ENCODE measurements at regions not wholly inside any gene's neighbourhood (a gene's known extent, or its start where the extent isn't known, plus 50 kb on each side); places are given as distances from the start of the nearest gene placed in this dataset.
"Not testable (repeated sequence)": the region's sequence is repeated elsewhere in the genome, so short reads cannot be mapped to it uniquely, and the experiment has no call there.

- DNase-seq: not testable (repeated sequence)
These were observed 89.9 kb downstream of the MTERF1 start for GRCh38 chr7:91790646-91791045.

GRCh38 chr7:91796122-91796521 is 84.4 kb downstream of the MTERF1 start:
- DNase-seq: no peak

DNA sequence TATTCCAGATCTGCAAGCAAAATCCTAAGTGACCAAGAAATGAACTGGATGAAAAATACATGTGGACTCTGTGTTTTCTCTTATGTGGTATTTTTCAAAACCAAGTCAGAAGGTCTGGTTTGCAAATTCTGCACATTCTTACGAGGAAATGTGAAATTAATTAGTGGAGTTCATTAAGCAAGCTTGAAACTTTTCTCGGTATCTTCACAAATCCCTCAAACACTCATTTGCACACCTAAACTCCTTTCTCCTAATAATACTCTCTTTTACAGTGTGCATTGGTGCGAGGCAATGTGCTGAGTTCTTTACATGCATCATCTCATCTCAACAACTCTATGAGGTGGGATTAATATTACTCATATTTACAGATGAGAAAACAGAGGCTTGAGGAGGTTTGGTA is 82.1 kb downstream of the MTERF1 start:
- DNase-seq: no peak

DNA sequence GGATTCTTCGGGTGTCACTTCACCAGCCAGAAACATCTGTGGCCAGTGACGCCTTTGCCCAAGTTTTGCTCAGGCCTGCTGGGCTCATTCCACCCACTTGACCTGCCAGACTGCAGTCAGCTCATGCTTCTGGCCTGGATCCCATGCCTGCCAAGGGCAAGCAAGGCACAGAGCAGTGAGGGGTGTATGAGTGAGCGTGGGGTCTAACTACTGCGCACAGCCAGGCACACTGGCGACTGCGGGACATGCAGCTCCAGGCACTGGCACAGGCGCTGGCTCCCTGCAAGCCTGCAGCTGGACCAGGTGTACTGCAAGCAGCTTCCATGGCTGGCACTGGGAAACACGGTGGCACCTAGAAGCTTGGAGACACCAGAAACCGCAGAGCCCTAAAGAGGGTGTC is 80.1 kb downstream of the MTERF1 start:
- no peak for DNase-seq

DNA sequence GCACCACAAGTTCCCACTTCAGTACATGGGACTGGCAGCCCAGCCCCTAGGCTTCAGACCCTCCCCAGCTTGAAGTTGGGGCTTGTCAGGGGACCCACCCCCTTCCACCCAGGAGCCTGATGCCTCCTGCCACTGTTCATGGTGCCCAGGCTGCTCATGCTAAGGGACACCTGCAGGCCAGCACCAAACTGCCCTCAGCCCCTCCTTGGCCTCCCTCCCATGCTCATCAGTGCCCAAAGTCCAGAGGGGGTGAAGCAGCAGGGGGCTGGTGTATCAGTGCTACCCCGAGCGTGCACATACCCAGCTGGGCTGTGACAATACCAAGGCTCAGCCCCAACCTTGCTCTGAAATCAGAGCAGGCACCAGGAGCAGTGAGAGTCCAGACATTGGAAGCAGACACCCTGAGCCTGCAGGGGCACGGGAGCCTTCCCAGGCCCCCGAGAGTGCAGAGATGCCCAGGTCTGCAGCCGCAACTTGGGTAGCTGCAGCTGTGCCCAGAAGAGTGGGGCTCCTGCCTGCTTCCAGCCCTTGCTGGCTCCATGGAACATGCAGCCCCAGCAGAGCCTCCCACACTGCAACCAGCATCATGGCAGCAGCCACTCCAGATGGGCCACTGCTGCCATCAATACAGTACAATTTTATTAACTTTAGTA is 79.0 kb downstream of the MTERF1 start:
- no peak for DNase-seq

DNA sequence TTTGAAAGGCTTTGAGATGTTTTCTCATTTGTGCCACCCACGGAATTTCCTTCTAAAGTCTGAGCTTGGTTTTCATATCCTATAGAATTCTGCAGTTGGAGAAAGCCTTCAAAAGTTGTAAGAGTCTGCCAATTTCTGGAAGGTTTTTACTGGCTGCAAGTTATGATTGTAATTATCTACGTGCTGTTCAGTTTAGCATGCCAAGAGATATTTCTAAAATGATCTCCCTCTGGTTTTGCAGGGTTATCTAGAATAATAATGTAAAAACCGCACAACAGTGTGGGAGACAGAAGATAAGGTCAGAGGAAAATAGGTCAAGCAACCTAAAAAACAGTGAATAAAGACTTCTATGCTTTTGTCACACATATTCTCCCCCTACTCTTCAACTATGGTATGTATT is 69.3 kb downstream of the MTERF1 start:
- DNase-seq: no peak

DNA sequence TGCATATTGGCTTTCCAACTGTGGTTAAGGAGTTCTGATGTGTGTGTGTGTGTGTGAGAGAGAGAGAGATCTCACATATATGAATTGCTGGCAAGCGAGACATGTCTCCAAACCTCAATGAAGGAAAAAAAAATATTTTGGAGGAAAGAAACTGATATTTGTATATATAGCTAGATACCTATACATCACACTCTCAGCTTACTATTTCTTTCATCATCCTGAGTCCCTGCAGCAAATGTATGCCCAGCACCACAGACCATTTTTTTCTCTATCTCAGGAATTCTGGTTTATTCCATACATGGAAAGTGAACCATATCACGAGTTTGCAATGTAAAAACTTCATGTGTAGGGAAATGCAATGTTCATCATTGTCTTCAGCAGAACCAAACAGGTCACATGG is 68.9 kb downstream of the MTERF1 start:
- peak; percentile 44 for DNase-seq

- no peak for DNase-seq
These were observed 68.1 kb downstream of the MTERF1 start for GRCh38 chr7:91812388-91812787.

DNA sequence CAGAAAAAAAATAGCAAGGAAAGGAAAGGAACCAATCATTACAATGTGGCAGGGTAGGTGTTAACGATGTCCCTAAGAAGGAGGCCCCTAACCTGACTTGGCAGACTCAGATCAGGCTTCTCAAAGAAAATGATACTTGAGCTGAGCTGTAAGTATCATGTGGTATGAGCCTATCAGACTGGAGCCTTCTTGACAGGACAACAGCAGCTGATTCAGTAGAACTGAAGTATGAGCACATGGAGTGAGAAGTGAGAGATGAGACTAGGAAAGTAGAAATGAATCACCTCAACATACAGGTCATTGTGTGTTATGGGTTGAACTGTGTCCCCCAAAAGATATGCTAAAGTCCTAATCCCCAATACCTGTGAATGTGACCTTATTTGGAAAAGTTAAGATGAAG is 66.3 kb downstream of the MTERF1 start:
- no peak for DNase-seq

Measured in fibroblast of skin of right biceps (primary cell).